Liver (tissue), 3 donors: ENCODE measurements at regions not wholly inside any gene's neighbourhood (a gene's known extent, or its start where the extent isn't known, plus 50 kb on each side); places are given as distances from the start of the nearest gene placed in this dataset.

ENCODE experiments used
- GABPA ChIP-seq, 2 donors: IDR thresholded peaks in 1 of 2; conservative IDR thresholded peaks in 1 of 2; 2 replicates each; pipeline ENCODE4 v1.6.1; 2016; ENCODE audit warnings: antibody characterized with exemption in 2 of 2, mild to moderate bottlenecking in 1 of 2, moderate library complexity in 1 of 2
- JUND ChIP-seq, 2 donors: IDR thresholded peaks; 2 replicates each; pipeline ENCODE4 v1.6.1; 2016; ENCODE audit warnings: antibody characterized with exemption in 2 of 2
- RAD21 ChIP-seq, 2 donors: IDR thresholded peaks; 2 replicates each; pipeline ENCODE4 v1.6.1; 2016; ENCODE audit warnings: antibody characterized with exemption in 2 of 2, mild to moderate bottlenecking in 2 of 2
- YY1 ChIP-seq: IDR thresholded peaks from 2 replicates; pipeline ENCODE4 v1.6.1; 2016; ENCODE audit warnings: antibody characterized with exemption, mild to moderate bottlenecking
- TF ChIP-seq, protein P1 (sequence below): IDR thresholded peaks from 2 replicates; pipeline ENCODE4 v1.6.1; 2016; ENCODE audit warnings: antibody characterized with exemption
- TF ChIP-seq, protein P2 (sequence below): fragments of 150-350 bp; IDR thresholded peaks from 2 replicates; pipeline ENCODE4 v1.5.1; 2017; ENCODE audit warnings: improper control_type of control experiment, low read depth, low read length; ENCODE audit not compliant: missing input control
- donor health status: healthy.
- donor health status: healthy.

DNA sequence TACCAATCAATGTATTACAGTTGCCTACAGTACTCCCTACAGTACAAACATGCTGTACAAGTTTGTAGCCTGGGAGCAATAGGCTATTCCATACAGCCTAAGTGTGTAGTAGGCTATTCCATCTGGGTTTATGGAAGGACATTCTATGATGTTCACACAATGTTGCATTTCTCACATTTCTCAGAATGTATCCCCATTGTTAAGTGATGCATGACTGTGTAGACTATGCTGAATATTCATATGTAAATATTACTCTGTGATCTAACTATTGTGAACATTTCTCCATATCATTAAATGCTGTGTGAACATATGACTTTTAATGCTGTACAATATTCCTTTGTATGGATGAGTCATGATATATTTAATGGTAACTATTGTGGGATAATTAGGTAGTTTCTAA lies 139.2 kb upstream of the ADAMTS9 start:
- TF ChIP-seq YY1 = no peak
- TF ChIP-seq RAD21 (IDR thresholded peaks at IDR 0.05) = no peak
- TF ChIP-seq, protein P1, sequence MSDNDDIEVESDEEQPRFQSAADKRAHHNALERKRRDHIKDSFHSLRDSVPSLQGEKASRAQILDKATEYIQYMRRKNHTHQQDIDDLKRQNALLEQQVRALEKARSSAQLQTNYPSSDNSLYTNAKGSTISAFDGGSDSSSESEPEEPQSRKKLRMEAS = no peak
- TF ChIP-seq, protein P2, sequence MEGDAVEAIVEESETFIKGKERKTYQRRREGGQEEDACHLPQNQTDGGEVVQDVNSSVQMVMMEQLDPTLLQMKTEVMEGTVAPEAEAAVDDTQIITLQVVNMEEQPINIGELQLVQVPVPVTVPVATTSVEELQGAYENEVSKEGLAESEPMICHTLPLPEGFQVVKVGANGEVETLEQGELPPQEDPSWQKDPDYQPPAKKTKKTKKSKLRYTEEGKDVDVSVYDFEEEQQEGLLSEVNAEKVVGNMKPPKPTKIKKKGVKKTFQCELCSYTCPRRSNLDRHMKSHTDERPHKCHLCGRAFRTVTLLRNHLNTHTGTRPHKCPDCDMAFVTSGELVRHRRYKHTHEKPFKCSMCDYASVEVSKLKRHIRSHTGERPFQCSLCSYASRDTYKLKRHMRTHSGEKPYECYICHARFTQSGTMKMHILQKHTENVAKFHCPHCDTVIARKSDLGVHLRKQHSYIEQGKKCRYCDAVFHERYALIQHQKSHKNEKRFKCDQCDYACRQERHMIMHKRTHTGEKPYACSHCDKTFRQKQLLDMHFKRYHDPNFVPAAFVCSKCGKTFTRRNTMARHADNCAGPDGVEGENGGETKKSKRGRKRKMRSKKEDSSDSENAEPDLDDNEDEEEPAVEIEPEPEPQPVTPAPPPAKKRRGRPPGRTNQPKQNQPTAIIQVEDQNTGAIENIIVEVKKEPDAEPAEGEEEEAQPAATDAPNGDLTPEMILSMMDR = no peak
- TF ChIP-seq GABPA (IDR thresholded peaks at IDR 0.05 in 1 of 2, conservative IDR thresholded peaks at IDR 0.05 in 1 of 2) = no peak
- no peak for TF ChIP-seq JUND (IDR thresholded peaks at IDR 0.05)
